Stomach (tissue), 8 donors: ENCODE measurements at regions not wholly inside any gene's neighbourhood (a gene's known extent, or its start where the extent isn't known, plus 50 kb on each side); places are given as distances from the start of the nearest gene placed in this dataset.

Experiments used
- DNase-seq, 2 donors: peaks; one replicate each; pipeline versions ENCODE4 v3.0.0 to v3.0.0-alpha.2; 2013 to 2019
- H3K27ac ChIP-seq, 5 donors: fragments of 200-600 bp in 4 of 5; sonication (generic) in 4 of 5; one replicate each; pipeline ENCODE4 v1.5.1; 2013 to 2019; ENCODE audit warnings: mild to moderate bottlenecking in 1 of 5, moderate library complexity in 1 of 5
- H3K27me3 ChIP-seq, 3 donors: fragments of 200-600 bp; sonication (generic); one replicate each; pipeline ENCODE4 v1.5.1; 2017 to 2019; ENCODE audit warnings: mixed run types in 1 of 3
- H3K36me3 ChIP-seq, 4 donors: fragments of 200-600 bp; sonication (generic); 1 replicate in 3 of 4; 2 replicates in 1 of 4; pipeline ENCODE4 v1.5.1; 2016 to 2019
- H3K4me1 ChIP-seq, 4 donors: fragments of 200-600 bp; sonication (generic); one replicate each; pipeline ENCODE4 v1.5.1; 2016 to 2019
- H3K4me3 ChIP-seq, 4 donors: fragments of 200-600 bp; sonication (generic) in 3 of 4; one replicate each; pipeline ENCODE4 v1.5.1; 2016 to 2019; ENCODE audit warnings: mild to moderate bottlenecking in 1 of 4
- H3K9me3 ChIP-seq, 4 donors: fragments of 200-600 bp; sonication (generic); one replicate each; pipeline ENCODE4 v1.5.1; 2016 to 2019
- EP300 ChIP-seq: sonication (generic); formaldehyde crosslinking; IDR thresholded peaks from one replicate; pipeline ENCODE4 v1.6.1; 2017; ENCODE audit warnings: antibody characterized with exemption
- POLR2A ChIP-seq, 4 donors: fragments of 450-650 bp; IDR thresholded peaks; one replicate each; pipeline ENCODE4 v1.6.1; 2016; ENCODE audit warnings: antibody characterized with exemption in 4 of 4, control low read depth in 2 of 4, mild to moderate bottlenecking in 1 of 4, moderate library complexity in 1 of 4
- POLR2AphosphoS5 ChIP-seq, 3 donors: sonication (generic); formaldehyde crosslinking; IDR thresholded peaks; one replicate each; pipeline ENCODE4 v1.6.1; 2016; ENCODE audit warnings: antibody characterized with exemption in 3 of 3
- WGBS, 5 donors: extraction: QIAGEN DNeasy Blood & Tissue Kit in 3 of 5; methylation state at CpG; one replicate each; pipeline versions ENCODE4 v1.1.5 to v1.1.7; 2013 to 2018; 5-methylcytosine and 5-hydroxymethylcytosine counted together
- intact Hi-C: fragments of 100-400 bp; cut with DNase I; formaldehyde crosslinking; loops from one replicate; pipeline ENCODE4 v1.15.1; 2023; ENCODE audit warnings: low total_unique reads
- TF ChIP-seq, protein P1 (sequence below), 7 experiments: fragments of 450-650 bp in 4 of 7; fragments of 200-600 bp in 3 of 7; sonication (generic) in 3 of 7; IDR thresholded peaks; one replicate each; pipeline ENCODE4 v1.5.1; 2016 to 2019; ENCODE audit warnings: antibody characterized with exemption in 7 of 7, control low read depth in 2 of 7, mild to moderate bottlenecking in 1 of 7
- donor health status: healthy with polysubstance abuse.
- donor health status: Bipolar disorder and iron deficiency.
- donor health status: healthy.

DNA sequence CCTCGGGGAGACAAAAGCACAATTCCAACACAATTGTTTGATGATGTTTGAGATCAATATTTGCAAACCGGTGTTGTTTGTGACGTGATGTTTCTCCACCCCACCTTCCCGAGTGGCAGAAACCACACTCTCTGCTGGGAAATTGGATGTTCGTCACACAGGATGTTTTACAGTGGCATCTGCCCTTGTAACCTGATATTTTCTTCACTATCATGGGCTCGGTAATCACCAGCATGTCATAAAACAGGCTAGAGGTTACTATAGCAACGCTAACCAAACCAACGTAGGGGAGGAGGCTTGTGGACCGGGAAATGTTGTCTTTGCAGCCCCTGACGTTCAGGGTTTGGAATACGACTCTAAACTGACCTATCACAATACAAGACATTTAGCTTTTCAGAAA, 454.5 kb downstream of the IRS2 start:
- intact Hi-C loops, result no loop called here
- H3K36me3 ChIP-seq, result no peaks in the 10 kb centered on the region
- no peaks in the 10 kb centered on the region for H3K27me3 ChIP-seq
- H3K9me3 ChIP-seq, result no peaks in the 10 kb centered on the region
- peak overlapping the region in 2 of 4 donors; percentile 29 to 38 for H3K4me3 ChIP-seq
- DNase-seq, result peak in 1 of 2 donors; percentile 65
- TF ChIP-seq POLR2AphosphoS5 (IDR thresholded peaks at IDR 0.05) (no peak), EP300 (no peak), POLR2A (IDR thresholded peaks at IDR 0.05) (no peak)
- TF ChIP-seq, protein P1, sequence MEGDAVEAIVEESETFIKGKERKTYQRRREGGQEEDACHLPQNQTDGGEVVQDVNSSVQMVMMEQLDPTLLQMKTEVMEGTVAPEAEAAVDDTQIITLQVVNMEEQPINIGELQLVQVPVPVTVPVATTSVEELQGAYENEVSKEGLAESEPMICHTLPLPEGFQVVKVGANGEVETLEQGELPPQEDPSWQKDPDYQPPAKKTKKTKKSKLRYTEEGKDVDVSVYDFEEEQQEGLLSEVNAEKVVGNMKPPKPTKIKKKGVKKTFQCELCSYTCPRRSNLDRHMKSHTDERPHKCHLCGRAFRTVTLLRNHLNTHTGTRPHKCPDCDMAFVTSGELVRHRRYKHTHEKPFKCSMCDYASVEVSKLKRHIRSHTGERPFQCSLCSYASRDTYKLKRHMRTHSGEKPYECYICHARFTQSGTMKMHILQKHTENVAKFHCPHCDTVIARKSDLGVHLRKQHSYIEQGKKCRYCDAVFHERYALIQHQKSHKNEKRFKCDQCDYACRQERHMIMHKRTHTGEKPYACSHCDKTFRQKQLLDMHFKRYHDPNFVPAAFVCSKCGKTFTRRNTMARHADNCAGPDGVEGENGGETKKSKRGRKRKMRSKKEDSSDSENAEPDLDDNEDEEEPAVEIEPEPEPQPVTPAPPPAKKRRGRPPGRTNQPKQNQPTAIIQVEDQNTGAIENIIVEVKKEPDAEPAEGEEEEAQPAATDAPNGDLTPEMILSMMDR (IDR thresholded peaks at IDR 0.05), result no peak
- H3K4me1 ChIP-seq, result peaks cover 0 to 6% (median 0%) of the 10 kb centered on the region in 4 donors
- WGBS, 5 donors, result 14 to 42% (median 21%) methylated on average over 11 of the region's 11 CpGs
- no peak overlapping the region for H3K27ac ChIP-seq

DNA sequence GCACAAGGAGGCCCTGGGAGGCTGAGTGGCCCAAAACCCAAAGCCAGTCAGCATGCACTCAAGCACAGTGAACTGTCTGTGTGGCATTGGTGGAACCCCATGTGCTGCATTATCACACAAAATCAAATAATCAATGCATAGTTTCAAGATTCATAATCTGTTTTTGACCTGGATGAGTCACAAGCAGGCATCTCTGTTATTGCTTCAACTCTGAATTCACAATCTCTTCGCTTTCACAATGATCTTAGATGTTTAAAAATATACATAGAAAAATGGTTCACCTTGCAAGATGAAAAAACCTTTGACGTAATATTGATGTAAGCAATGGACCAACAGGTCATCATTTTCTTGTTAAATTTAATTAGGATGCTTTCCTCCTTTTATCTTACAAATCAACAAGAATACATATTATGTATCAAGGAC, 455.4 kb downstream of the IRS2 start:
- WGBS, 5 donors, result 84 to 97% (median 93%) methylated on average over 2 of the region's 2 CpGs
- no peak for DNase-seq
- H3K4me1 ChIP-seq, result peaks cover 0 to 6% (median 0%) of the 10 kb centered on the region in 4 donors
- H3K9me3 ChIP-seq, result no peaks in the 10 kb centered on the region
- TF ChIP-seq, protein P1 (IDR thresholded peaks at IDR 0.05), result no peak
- TF ChIP-seq EP300 (no peak), POLR2A (IDR thresholded peaks at IDR 0.05) (no peak)
- no peak overlapping the region for H3K4me3 ChIP-seq
- no peaks in the 10 kb centered on the region for H3K27me3 ChIP-seq
- H3K27ac ChIP-seq, result no peak overlapping the region
- no peaks in the 10 kb centered on the region for H3K36me3 ChIP-seq
- intact Hi-C loops, result no loop called here

DNA sequence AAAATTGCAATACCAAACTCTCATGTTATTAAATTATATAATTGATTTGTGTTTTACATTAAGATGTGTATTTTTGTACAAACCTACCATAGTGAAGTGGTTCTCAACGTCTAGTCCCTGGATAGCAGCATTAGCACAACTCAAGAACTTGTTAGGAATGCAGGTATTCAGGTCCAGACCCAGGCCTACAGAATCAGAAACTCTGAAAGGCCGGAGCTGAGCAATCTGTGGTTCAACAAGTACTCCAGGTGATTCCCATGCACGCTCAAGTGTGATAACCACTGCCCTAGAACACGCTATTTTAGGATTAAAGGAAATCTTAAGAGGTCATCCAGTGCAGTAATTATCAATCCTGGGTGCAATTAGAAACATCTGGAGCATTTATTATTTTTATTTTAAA, 456.3 kb downstream of the IRS2 start:
- H3K4me3 ChIP-seq, result no peak overlapping the region
- DNase-seq, result no peak
- intact Hi-C loops, result no loop called here
- H3K36me3 ChIP-seq, result no peaks in the 10 kb centered on the region
- no peak overlapping the region for H3K27ac ChIP-seq
- H3K27me3 ChIP-seq, result no peaks in the 10 kb centered on the region
- WGBS, 5 donors, result 63 to 74% (median 67%) methylated on average over 4 of the region's 4 CpGs
- H3K9me3 ChIP-seq, result no peaks in the 10 kb centered on the region
- peaks cover 0 to 6% (median 0%) of the 10 kb centered on the region in 4 donors for H3K4me1 ChIP-seq
- TF ChIP-seq POLR2AphosphoS5 (IDR thresholded peaks at IDR 0.05) (no peak), POLR2A (IDR thresholded peaks at IDR 0.05) (no peak), EP300 (no peak)
- TF ChIP-seq, protein P1 (IDR thresholded peaks at IDR 0.05), result no peak

DNA sequence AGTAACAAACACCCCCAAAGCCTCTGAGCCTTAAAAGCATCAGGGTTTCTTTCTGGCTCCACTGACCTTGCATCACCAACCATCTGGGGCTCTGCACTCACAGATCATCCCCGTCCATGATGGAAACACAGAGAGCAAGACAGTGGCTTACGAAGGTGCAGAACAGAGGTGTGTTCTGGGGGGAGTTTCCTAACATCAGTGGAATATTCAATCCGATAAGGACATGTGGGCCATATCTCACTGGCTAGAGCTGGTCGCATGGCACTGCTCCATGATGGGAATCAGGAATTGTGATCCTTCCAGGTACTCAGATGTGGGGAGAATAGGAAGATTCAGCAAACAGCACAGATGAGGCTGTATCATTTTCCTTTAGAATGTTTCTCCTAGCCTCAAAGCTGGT, 457.2 kb downstream of the IRS2 start:
- no peaks in the 10 kb centered on the region for H3K9me3 ChIP-seq
- no peak overlapping the region for H3K27ac ChIP-seq
- H3K27me3 ChIP-seq, result no peaks in the 10 kb centered on the region
- H3K36me3 ChIP-seq, result no peaks in the 10 kb centered on the region
- no peak for TF ChIP-seq EP300
- peaks cover 0 to 6% (median 0%) of the 10 kb centered on the region in 4 donors for H3K4me1 ChIP-seq
- intact Hi-C loops, result no loop called here
- no peak for DNase-seq
- WGBS, 5 donors, result 92 to 96% (median 92%) methylated on average over 4 of the region's 4 CpGs
- H3K4me3 ChIP-seq, result no peak overlapping the region

DNA sequence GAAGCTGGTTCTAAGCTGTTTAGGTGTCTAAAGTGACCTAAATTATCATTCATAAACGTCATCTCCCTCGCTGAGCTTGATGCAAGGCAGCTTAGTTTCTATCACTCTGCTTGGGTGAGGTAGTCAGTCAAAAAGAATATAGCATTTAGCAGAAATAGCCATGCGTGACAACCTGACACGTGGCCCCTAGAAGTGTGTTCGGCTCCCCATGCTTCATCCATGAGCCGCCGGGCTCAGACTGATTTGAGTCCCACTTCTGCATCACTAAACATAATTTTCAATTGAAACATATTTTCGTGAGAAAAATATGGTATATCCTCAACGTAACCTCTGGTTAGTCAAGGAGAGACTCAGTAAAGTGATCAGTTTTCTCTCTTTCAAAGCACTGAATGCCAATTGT, 459.8 kb downstream of the IRS2 start:
- H3K27me3 ChIP-seq, result no peaks in the 10 kb centered on the region
- no peaks in the 10 kb centered on the region for H3K4me1 ChIP-seq
- H3K4me3 ChIP-seq, result no peak overlapping the region
- no peak overlapping the region for H3K27ac ChIP-seq
- intact Hi-C loops, result no loop called here
- TF ChIP-seq POLR2A (IDR thresholded peaks at IDR 0.05), result no peak
- no peak for TF ChIP-seq EP300
- no peak for TF ChIP-seq POLR2AphosphoS5 (IDR thresholded peaks at IDR 0.05)
- TF ChIP-seq, protein P1 (IDR thresholded peaks at IDR 0.05), result no peak
- H3K9me3 ChIP-seq, result no peaks in the 10 kb centered on the region
- WGBS, 5 donors, result 89 to 94% (median 92%) methylated on average over 9 of the region's 9 CpGs
- no peak for DNase-seq
- no peaks in the 10 kb centered on the region for H3K36me3 ChIP-seq
